ENCODE measurements at regions not wholly inside any gene's neighbourhood (a gene's known extent, or its start where the extent isn't known, plus 50 kb on each side); places are given as distances from the start of the nearest gene placed in this dataset.

DNA sequence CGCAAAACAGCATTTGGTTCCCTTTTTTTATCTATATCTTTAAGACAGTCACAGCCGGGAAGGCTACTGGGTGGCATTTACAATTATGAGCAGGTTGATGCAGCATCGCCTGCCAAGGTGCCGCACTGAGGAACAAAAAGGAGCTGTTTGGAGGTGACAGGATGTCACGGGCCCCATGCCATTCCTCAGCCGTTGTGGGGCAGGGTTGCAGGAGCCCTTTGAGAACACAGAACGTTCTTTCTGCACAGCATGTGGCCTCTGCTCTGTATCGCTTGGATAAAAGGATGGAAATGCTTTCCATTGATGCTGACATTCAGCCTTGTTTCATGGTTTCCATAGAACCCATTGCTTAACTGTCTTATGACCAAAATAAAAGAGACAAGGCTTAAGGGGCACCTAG, 141.9 kb upstream of the CDH5 start:
- DNase-seq (ENCODE audit: low read depth) = no peak
- no peak overlapping the region for H3K4me3 ChIP-seq (ENCODE audit: low read depth, low read length)
- TF ChIP-seq, protein P1, sequence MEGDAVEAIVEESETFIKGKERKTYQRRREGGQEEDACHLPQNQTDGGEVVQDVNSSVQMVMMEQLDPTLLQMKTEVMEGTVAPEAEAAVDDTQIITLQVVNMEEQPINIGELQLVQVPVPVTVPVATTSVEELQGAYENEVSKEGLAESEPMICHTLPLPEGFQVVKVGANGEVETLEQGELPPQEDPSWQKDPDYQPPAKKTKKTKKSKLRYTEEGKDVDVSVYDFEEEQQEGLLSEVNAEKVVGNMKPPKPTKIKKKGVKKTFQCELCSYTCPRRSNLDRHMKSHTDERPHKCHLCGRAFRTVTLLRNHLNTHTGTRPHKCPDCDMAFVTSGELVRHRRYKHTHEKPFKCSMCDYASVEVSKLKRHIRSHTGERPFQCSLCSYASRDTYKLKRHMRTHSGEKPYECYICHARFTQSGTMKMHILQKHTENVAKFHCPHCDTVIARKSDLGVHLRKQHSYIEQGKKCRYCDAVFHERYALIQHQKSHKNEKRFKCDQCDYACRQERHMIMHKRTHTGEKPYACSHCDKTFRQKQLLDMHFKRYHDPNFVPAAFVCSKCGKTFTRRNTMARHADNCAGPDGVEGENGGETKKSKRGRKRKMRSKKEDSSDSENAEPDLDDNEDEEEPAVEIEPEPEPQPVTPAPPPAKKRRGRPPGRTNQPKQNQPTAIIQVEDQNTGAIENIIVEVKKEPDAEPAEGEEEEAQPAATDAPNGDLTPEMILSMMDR (IDR thresholded peaks at IDR 0.05; ENCODE audit: control insufficient read depth, extremely low read depth, insufficient read depth) = no peak

DNA sequence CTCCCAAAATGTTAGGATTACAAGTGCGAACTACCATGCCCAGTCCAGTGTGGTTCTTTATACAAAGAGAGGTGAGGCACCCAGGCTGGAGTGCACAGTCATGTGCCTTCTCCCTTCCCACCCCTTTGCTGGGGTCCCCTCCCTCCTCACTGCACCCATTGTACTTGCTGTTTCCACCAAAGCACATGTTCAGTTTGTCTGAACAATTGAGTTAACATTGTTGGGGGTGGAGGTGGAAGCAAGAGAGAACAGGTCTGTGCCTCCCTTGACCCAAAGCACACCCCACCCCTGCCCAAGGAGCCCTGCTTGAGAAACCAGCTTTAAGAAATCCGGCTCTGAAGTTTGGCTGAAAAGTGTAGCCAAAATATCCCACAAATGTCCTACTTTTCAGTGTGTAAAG, 142.3 kb upstream of the CDH5 start:
- H3K4me3 ChIP-seq (ENCODE audit: low read depth, low read length) = no peak overlapping the region
- TF ChIP-seq, protein P1 (IDR thresholded peaks at IDR 0.05; ENCODE audit: control insufficient read depth, extremely low read depth, insufficient read depth) = no peak

DNA sequence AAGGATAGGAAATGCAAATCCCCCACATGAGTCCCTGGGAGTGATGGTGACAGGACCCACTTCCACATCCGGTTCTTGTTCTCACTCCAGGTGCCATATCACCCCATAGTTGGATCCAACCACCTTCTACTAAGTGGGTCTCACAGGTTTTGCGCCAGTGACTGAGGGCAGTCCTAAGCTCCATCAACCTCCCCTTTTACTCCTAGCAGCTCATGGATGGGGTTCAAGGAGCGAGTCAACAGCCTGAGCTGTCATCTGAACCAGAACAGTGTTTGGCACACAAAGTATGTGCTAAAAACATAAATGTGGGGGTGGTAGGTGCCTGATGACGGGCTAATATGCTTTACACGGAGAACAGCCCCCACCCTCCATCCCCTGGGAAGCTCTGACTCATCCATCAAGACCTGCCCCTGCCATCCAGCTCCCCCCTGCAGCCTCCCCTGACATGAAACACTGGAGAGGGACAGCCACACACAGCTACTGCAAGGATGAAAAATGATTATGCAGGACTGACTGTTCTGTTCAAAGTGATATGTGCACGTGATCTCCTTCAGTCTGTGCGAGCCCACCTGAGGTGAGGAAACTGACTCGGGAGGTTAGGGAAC, 143.2 kb upstream of the CDH5 start:
- no peak for DNase-seq (ENCODE audit: low read depth)
- TF ChIP-seq, protein P1 (IDR thresholded peaks at IDR 0.05; ENCODE audit: control insufficient read depth, extremely low read depth, insufficient read depth) = no peak
- H3K4me3 ChIP-seq (ENCODE audit: low read depth, low read length) = no peak overlapping the region

More for the DNA sequence above, 142.3 kb upstream of the CDH5 start:
- DNase-seq (ENCODE audit: low read depth) = no peak

DNA sequence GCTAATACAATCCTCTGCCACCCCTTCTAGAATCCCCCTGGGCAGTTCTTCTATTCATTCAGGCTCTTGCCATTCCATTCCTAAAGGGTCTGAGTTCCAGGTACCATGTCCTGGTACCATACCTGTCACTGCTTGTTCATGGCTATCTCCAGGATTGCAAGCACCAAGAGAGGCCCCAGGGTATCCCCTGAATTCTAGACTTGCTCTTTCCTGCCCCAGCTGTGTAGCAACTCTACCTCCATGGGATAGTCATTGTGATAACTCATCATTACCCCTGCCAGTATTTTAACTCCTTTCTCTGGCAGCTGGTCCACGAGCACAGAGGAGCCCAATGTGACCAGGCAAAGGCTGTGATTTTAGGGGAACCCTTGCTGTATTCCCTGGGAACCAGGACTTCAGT, 143.7 kb upstream of the CDH5 start:
- TF ChIP-seq, protein P1 (IDR thresholded peaks at IDR 0.05; ENCODE audit: control insufficient read depth, extremely low read depth, insufficient read depth) = no peak
- no peak for DNase-seq (ENCODE audit: low read depth)
- no peak overlapping the region for H3K4me3 ChIP-seq (ENCODE audit: low read depth, low read length)

DNA sequence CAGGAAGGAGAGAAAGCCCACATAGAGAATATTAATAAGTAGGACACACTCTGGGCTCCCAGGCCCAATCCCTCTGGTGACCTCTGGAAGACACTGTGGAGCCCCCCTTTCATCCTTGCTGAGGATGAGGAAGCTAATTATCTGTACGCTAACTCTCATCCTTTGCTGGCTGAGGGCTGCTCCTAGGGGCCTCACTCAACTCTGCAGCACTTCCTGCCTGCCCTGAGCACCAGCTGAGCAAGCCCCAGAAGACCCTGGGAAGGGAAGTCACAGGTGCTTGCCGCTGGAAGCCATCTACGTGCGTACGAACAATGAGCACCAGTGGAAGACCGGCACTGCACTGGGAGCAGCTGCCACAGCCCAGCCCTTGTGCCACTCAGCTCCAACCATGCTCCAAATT, 145.8 kb upstream of the CDH5 start:
- TF ChIP-seq, protein P1 (IDR thresholded peaks at IDR 0.05; ENCODE audit: control insufficient read depth, extremely low read depth, insufficient read depth) = no peak
- H3K4me3 ChIP-seq (ENCODE audit: low read depth, low read length) = no peak overlapping the region
- DNase-seq (ENCODE audit: low read depth) = no peak

DNA sequence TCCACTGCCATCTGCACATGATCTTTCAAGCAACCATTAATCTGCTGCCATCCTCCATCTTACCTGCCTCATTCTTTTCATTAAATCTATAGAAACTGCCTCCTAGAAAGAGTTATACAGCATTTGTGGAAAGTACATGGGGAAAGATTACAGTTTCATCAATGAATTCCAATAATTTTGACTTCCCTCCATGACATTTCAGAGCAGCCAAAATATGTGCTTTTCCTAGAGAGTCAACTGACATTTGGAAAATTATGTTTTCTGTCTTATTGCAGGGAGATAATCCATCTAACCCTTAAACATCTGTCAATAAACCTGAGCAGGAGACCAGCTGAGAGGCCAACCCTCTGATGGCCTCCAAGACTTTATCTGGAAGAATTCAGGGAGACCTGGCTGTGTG, 147.0 kb upstream of the CDH5 start:
- TF ChIP-seq, protein P1 (IDR thresholded peaks at IDR 0.05; ENCODE audit: control insufficient read depth, extremely low read depth, insufficient read depth) = no peak
- no peak for DNase-seq (ENCODE audit: low read depth)
- H3K4me3 ChIP-seq (ENCODE audit: low read depth, low read length) = no peak overlapping the region

DNA sequence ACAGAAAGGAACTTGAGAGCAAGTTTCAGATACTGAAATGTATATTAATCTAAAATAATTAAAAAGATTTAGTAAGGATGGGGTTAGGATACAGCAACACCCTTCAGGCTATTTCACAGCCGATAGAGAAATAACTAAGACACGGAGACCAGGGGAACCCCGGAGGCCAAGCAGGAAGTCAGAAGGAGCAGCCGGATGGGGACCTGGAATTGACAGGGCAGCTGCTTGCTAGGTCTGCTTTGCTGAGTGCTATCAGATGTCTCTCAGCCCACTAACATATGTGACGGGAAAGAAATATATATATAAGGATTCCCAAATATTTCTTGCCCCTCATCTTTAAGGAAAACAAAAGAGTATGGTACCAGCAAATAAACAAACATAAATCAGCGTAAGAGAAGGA, 154.1 kb upstream of the CDH5 start:
- TF ChIP-seq, protein P1 (IDR thresholded peaks at IDR 0.05; ENCODE audit: control insufficient read depth, extremely low read depth, insufficient read depth) = no peak
- no peak for DNase-seq (ENCODE audit: low read depth)
- no peak overlapping the region for H3K4me3 ChIP-seq (ENCODE audit: low read depth, low read length)
